Osteocyte (in vitro differentiated cells): ENCODE measurements at regions not wholly inside any gene's neighbourhood (a gene's known extent, or its start where the extent isn't known, plus 50 kb on each side); places are given as distances from the start of the nearest gene placed in this dataset.

Experiments used
- DNase-seq: peaks from one replicate; pipeline ENCODE4 v3.0.0; 2021; ENCODE audit warnings: mixed read lengths; ENCODE audit not compliant: unreplicated experiment; ENCODE audit errors: extremely low spot score
- H3K27ac Mint-ChIP-seq: one replicate; pipeline ENCODE4 v1.8.0; 2021; ENCODE audit warnings: mild to moderate bottlenecking, mixed read lengths; ENCODE audit not compliant: unreplicated experiment
- H3K27me3 Mint-ChIP-seq: one replicate; pipeline ENCODE4 v1.8.0; 2021; ENCODE audit warnings: mixed read lengths; ENCODE audit not compliant: unreplicated experiment
- H3K36me3 Mint-ChIP-seq: one replicate; pipeline ENCODE4 v1.8.0; 2021; ENCODE audit warnings: mixed read lengths; ENCODE audit not compliant: unreplicated experiment
- H3K4me1 Mint-ChIP-seq: one replicate; pipeline ENCODE4 v1.8.0; 2021; ENCODE audit warnings: mixed read lengths; ENCODE audit not compliant: unreplicated experiment
- H3K4me3 Mint-ChIP-seq: one replicate; pipeline ENCODE4 v1.8.0; 2021; ENCODE audit warnings: mild to moderate bottlenecking, moderate library complexity, mixed read lengths; ENCODE audit not compliant: unreplicated experiment
- H3K9me3 Mint-ChIP-seq: one replicate; pipeline ENCODE4 v1.8.0; 2021; ENCODE audit warnings: mixed read lengths; ENCODE audit not compliant: unreplicated experiment
- CTCF ChIP-seq: fragments of 200-600 bp; sonication (generic); IDR thresholded peaks from 2 replicates; pipeline ENCODE4 v1.5.0; 2021; ENCODE audit warnings: antibody characterized with exemption, mild to moderate bottlenecking, moderate library complexity

DNA sequence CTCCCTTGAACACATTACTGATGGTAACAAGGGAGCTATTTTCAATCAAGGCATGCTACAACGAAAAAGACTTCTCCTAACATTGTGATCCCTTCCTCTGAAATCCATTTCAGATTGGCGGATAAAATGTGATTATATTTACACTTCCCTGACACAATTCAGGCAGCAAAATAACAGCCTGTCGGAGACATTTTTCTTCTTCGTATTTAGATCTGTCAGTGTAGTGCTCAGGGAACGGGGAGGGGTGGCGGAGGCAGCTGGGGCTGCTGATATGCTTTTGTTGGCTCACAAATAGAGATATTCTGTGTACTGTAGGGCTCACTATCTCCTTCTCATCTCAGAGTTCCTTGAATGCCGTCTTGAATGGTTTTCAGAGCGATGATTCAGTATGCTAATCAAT is 1261.7 kb upstream of the AUTS2 start:
- no peak for DNase-seq
- no peak overlapping the region for H3K4me3 Mint-ChIP-seq
- H3K27ac Mint-ChIP-seq: no peak overlapping the region
- H3K4me1 Mint-ChIP-seq: no peaks in the 10 kb centered on the region
- TF ChIP-seq CTCF: no peak
- H3K9me3 Mint-ChIP-seq: peaks cover 31% of the 10 kb centered on the region
- H3K36me3 Mint-ChIP-seq: no peaks in the 10 kb centered on the region
- no peaks in the 10 kb centered on the region for H3K27me3 Mint-ChIP-seq

DNA sequence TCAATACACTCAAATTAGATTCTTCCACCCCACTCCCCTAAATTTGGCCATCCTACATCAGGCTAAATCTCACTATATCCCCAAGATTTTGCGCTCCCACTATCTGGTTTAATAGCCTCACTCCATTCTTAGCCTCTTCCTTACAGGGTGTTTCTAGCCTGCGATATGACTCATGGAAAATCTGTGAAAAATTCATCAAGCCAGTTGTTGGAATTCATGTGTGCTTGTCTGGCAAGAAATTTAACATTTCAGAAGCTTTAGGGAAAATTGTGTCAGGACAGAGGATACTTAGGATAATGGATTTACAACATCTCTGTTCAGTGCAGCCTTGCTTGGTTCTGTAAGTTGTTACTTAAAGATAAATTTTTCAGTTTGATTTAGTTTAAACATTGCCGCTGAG is 1249.9 kb upstream of the AUTS2 start:
- H3K27me3 Mint-ChIP-seq: no peaks in the 10 kb centered on the region
- no peak overlapping the region for H3K4me3 Mint-ChIP-seq
- no peaks in the 10 kb centered on the region for H3K36me3 Mint-ChIP-seq
- no peak for DNase-seq
- H3K27ac Mint-ChIP-seq: no peak overlapping the region
- no peaks in the 10 kb centered on the region for H3K4me1 Mint-ChIP-seq
- H3K9me3 Mint-ChIP-seq: peaks cover 21% of the 10 kb centered on the region
- TF ChIP-seq CTCF: no peak

- H3K4me3 Mint-ChIP-seq: no peak overlapping the region
- H3K4me1 Mint-ChIP-seq: no peaks in the 10 kb centered on the region
- no peak overlapping the region for H3K27ac Mint-ChIP-seq
- H3K27me3 Mint-ChIP-seq: no peaks in the 10 kb centered on the region
- no peak for DNase-seq
- peaks cover 24% of the 10 kb centered on the region for H3K9me3 Mint-ChIP-seq
- H3K36me3 Mint-ChIP-seq: no peaks in the 10 kb centered on the region
- TF ChIP-seq CTCF: no peak
Measured at GRCh38 chr7:68362745-68363518, 1235.3 kb upstream of the AUTS2 start.

DNA sequence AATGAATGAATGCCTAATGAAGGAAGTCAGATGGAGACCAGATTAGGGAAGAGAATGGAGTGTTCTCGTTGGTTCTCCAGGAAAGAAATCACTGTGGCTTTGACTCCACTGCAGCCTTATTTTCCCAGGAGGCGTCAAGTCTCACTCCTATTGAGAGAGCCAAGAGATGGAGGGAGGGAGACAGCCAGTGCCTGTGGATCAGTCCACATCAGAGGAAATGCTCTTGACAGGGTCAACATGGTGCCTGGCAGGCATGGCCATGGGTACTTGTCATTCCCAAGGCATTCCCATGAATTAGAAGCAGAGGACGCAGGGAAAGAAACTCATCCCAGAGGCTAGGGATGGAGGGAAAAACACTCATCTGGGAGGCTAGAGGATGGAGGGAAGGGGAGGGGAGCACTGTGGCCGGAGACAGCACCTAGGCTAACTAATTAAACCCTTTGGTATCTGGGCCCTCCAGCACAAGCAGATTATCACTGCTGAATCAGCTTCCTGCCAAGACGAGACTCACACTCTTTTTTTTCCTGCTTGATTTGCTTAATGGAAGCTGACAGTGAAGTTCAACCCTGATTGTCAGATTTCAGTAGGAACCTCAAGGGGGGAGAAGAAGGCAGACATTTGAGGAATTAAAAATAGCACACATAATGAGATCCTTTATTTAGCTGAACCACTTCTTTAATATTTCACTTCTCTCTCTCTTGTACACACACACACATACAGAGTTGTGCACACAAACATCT is 1233.2 kb upstream of the AUTS2 start:
- Mint-ChIP-seq H3K4me3 (no peak overlapping the region), H3K4me1 (no peaks in the 10 kb centered on the region), H3K9me3 (peaks cover 31% of the 10 kb centered on the region), H3K36me3 (no peaks in the 10 kb centered on the region), H3K27me3 (no peaks in the 10 kb centered on the region), H3K27ac (no peak overlapping the region)
- no peak for TF ChIP-seq CTCF
- no peak for DNase-seq

- H3K4me3 Mint-ChIP-seq: no peak overlapping the region
- H3K27me3 Mint-ChIP-seq: no peaks in the 10 kb centered on the region
- H3K36me3 Mint-ChIP-seq: no peaks in the 10 kb centered on the region
- TF ChIP-seq CTCF: no peak
- no peak overlapping the region for H3K27ac Mint-ChIP-seq
- H3K9me3 Mint-ChIP-seq: peaks cover 23% of the 10 kb centered on the region
- H3K4me1 Mint-ChIP-seq: no peaks in the 10 kb centered on the region
- DNase-seq: no peak
Measured at GRCh38 chr7:68371985-68372384, 1226.3 kb upstream of the AUTS2 start.
